Mesenchymal stem cell (in vitro differentiated cells and primary cell): ENCODE measurements at regions not wholly inside any gene's neighbourhood (a gene's known extent, or its start where the extent isn't known, plus 50 kb on each side); places are given as distances from the start of the nearest gene placed in this dataset.
"Not testable (repeated sequence)": the region's sequence is repeated elsewhere in the genome, so short reads cannot be mapped to it uniquely, and the experiment has no call there.

Source experiments
- DNase-seq: peaks from one replicate; pipeline ENCODE4 v3.0.0-alpha.2; 2013
- H2AFZ ChIP-seq: one replicate; pipeline ENCODE4 v1.6.1; 2013; ENCODE audit warnings: low read depth, mild to moderate bottlenecking, control low read depth, inconsistent platforms, low read length, moderate library complexity
- H2AK5ac ChIP-seq: 2 replicates; pipeline ENCODE4 v1.6.1; 2013; ENCODE audit warnings: low read length, moderate library complexity, mild to moderate bottlenecking, inconsistent platforms; ENCODE audit not compliant: severe bottlenecking
- H2BK120ac ChIP-seq: one replicate; pipeline ENCODE4 v1.6.1; 2013; ENCODE audit warnings: low read depth, mild to moderate bottlenecking, inconsistent platforms, low read length, moderate library complexity
- H2BK12ac ChIP-seq, 2 experiments: one replicate each; pipeline ENCODE4 v1.6.1; 2013; ENCODE audit warnings: inconsistent platforms in 2 of 2, low read length in 2 of 2, mild to moderate bottlenecking in 2 of 2, moderate library complexity in 2 of 2, control low read depth in 1 of 2
- H2BK15ac ChIP-seq: one replicate; pipeline ENCODE4 v1.6.1; 2013; ENCODE audit warnings: mild to moderate bottlenecking, low read depth, inconsistent platforms; ENCODE audit not compliant: poor library complexity, severe bottlenecking
- H2BK5ac ChIP-seq: 2 replicates; pipeline ENCODE4 v1.6.1; 2013; ENCODE audit warnings: low read depth, mild to moderate bottlenecking, low read length, control low read depth, inconsistent platforms; ENCODE audit not compliant: poor library complexity, severe bottlenecking
- H3K14ac ChIP-seq, 2 experiments: one replicate each; pipeline ENCODE4 v1.6.1; 2013; ENCODE audit warnings: inconsistent platforms in 2 of 2, low read length in 2 of 2, control low read depth in 1 of 2, mild to moderate bottlenecking in 1 of 2, moderate library complexity in 1 of 2
- H3K18ac ChIP-seq, 2 experiments: one replicate each; pipeline ENCODE4 v1.6.1; 2013; ENCODE audit warnings: inconsistent platforms in 2 of 2, low read length in 2 of 2, control low read depth in 1 of 2, low read depth in 1 of 2, mild to moderate bottlenecking in 1 of 2
- H3K23ac ChIP-seq, 2 experiments: one replicate each; pipeline ENCODE4 v1.6.1; 2013; ENCODE audit warnings: inconsistent platforms in 2 of 2, low read length in 2 of 2, mild to moderate bottlenecking in 2 of 2, moderate library complexity in 2 of 2, control low read depth in 1 of 2
- H3K27ac ChIP-seq: 2 replicates; pipeline ENCODE4 v1.5.1; 2013; ENCODE audit warnings: mild to moderate bottlenecking, moderate library complexity, low read length, control low read depth, inconsistent platforms; ENCODE audit not compliant: poor library complexity, severe bottlenecking
- H3K27me3 ChIP-seq, 2 experiments: 2 replicates each; pipeline versions ENCODE4 v1.6.1 to v1.7.0; 2013; ENCODE audit warnings: low read length in 2 of 2, mild to moderate bottlenecking in 2 of 2, moderate library complexity in 2 of 2, control low read depth in 1 of 2, inconsistent platforms in 1 of 2; ENCODE audit not compliant: control insufficient read depth in 1 of 2, insufficient read depth in 1 of 2
- H3K36me3 ChIP-seq, 2 experiments: 2 replicates each; pipeline versions ENCODE4 v1.6.1 to v1.7.0; 2013; ENCODE audit warnings: low read length in 2 of 2, control low read depth in 1 of 2, inconsistent platforms in 1 of 2, low read depth in 1 of 2, mild to moderate bottlenecking in 1 of 2; ENCODE audit not compliant: insufficient read depth in 2 of 2, control insufficient read depth in 1 of 2
- H3K4ac ChIP-seq, 2 experiments: one replicate each; pipeline ENCODE4 v1.6.1; 2013; ENCODE audit warnings: inconsistent platforms in 2 of 2, low read length in 2 of 2, mild to moderate bottlenecking in 2 of 2, moderate library complexity in 2 of 2, control low read depth in 1 of 2, low read depth in 1 of 2
- H3K4me1 ChIP-seq: 2 replicates; pipeline ENCODE4 v1.6.1; 2013; ENCODE audit warnings: low read depth, low read length, control low read depth; ENCODE audit not compliant: control insufficient read depth, insufficient read depth
- H3K4me2 ChIP-seq: 2 replicates; pipeline ENCODE4 v1.6.1; 2013; ENCODE audit warnings: low read length, mild to moderate bottlenecking, inconsistent platforms; ENCODE audit not compliant: poor library complexity, severe bottlenecking
- H3K4me3 ChIP-seq, 2 experiments: 2 replicates each; pipeline versions ENCODE4 v1.5.1 to v1.7.0; 2013; ENCODE audit warnings: low read length in 2 of 2, mild to moderate bottlenecking in 2 of 2, control low read depth in 1 of 2, low read depth in 1 of 2; ENCODE audit not compliant: insufficient read depth in 1 of 2
- H3K79me1 ChIP-seq: replicated peaks from 2 replicates; pipeline ENCODE4 v1.6.1; 2013; ENCODE audit warnings: mild to moderate bottlenecking, control low read depth, low read length, inconsistent platforms; ENCODE audit not compliant: poor library complexity, severe bottlenecking
- H3K9ac ChIP-seq: 2 replicates; pipeline ENCODE4 v1.7.0; 2013; ENCODE audit warnings: mild to moderate bottlenecking, low read length, moderate library complexity
- H3K9me3 ChIP-seq: 2 replicates; pipeline ENCODE4 v1.7.0; 2013; ENCODE audit warnings: mild to moderate bottlenecking, low read length; ENCODE audit not compliant: control insufficient read depth
- H4K8ac ChIP-seq: one replicate; pipeline ENCODE4 v1.6.1; 2013; ENCODE audit warnings: inconsistent platforms, mild to moderate bottlenecking, low read length, moderate library complexity
- H4K91ac ChIP-seq: one replicate; pipeline ENCODE4 v1.6.1; 2013; ENCODE audit warnings: mild to moderate bottlenecking, low read length, inconsistent platforms
- WGBS: methylation state at CpG from one replicate; pipeline ENCODE4 v1.1.7; 2013; ENCODE audit warnings: mixed read lengths; 5-methylcytosine and 5-hydroxymethylcytosine counted together

GRCh38 chr7:54946764-54947163 lies 72.1 kb upstream of the EGFR start:
- no peaks in the 10 kb centered on the region for H3K27me3 ChIP-seq
- H3K36me3 ChIP-seq: no peaks in the 10 kb centered on the region
- H3K9me3 ChIP-seq: no peaks in the 10 kb centered on the region
- H3K4me3 ChIP-seq: no peak overlapping the region
- no peak overlapping the region for H2BK12ac ChIP-seq
- WGBS: 80% methylated on average over 3 of the region's 3 CpGs
- H3K27ac ChIP-seq: no peak overlapping the region
- H3K4me1 ChIP-seq: no peaks in the 10 kb centered on the region
- no peak overlapping the region for H3K4ac ChIP-seq
- DNase-seq: no peak
- no peak overlapping the region for H2BK15ac ChIP-seq
- H3K4me2 ChIP-seq: no peak overlapping the region
- no peaks in the 10 kb centered on the region for H3K79me1 ChIP-seq
- H4K91ac ChIP-seq: no peak overlapping the region
- no peak overlapping the region for H2BK5ac ChIP-seq
- no peak overlapping the region for H4K8ac ChIP-seq
- H2AK5ac ChIP-seq: no peak overlapping the region
- H2BK120ac ChIP-seq: no peak overlapping the region
- H3K14ac ChIP-seq: no peak overlapping the region
- no peak overlapping the region for H3K23ac ChIP-seq
- no peak overlapping the region for H2AFZ ChIP-seq
- H3K18ac ChIP-seq: no peak overlapping the region
- H3K9ac ChIP-seq: no peak overlapping the region

- no peak overlapping the region for H3K18ac ChIP-seq
- H3K4me2 ChIP-seq: no peak overlapping the region
- no peak overlapping the region for H3K4me3 ChIP-seq
- 94% methylated on average over 2 of the region's 4 CpGs for WGBS
- no peak overlapping the region for H3K14ac ChIP-seq
- H2BK15ac ChIP-seq: no peak overlapping the region
- H2BK5ac ChIP-seq: no peak overlapping the region
- H3K36me3 ChIP-seq: no peaks in the 10 kb centered on the region
- H3K4ac ChIP-seq: no peak overlapping the region
- H3K9me3 ChIP-seq: no peaks in the 10 kb centered on the region
- H3K27ac ChIP-seq: no peak overlapping the region
- no peak for DNase-seq
- H2AK5ac ChIP-seq: no peak overlapping the region
- no peak overlapping the region for H3K23ac ChIP-seq
- H3K9ac ChIP-seq: no peak overlapping the region
- no peak overlapping the region for H4K91ac ChIP-seq
- no peak overlapping the region for H2AFZ ChIP-seq
- H3K4me1 ChIP-seq: no peaks in the 10 kb centered on the region
- H2BK12ac ChIP-seq: no peak overlapping the region
- H3K79me1 ChIP-seq: no peaks in the 10 kb centered on the region
- H3K27me3 ChIP-seq: no peaks in the 10 kb centered on the region
- H2BK120ac ChIP-seq: no peak overlapping the region
- H4K8ac ChIP-seq: no peak overlapping the region
Measured at GRCh38 chr7:54947266-54947665, 71.6 kb upstream of the EGFR start.

- not testable (repeated sequence) for H2BK5ac ChIP-seq, H3K9ac ChIP-seq, H3K36me3 ChIP-seq, H3K23ac ChIP-seq, DNase-seq, H2AFZ ChIP-seq, H3K4ac ChIP-seq, H3K27ac ChIP-seq, H3K18ac ChIP-seq, H3K4me2 ChIP-seq, H3K4me1 ChIP-seq, H2BK15ac ChIP-seq, H3K4me3 ChIP-seq, H2BK120ac ChIP-seq, H3K9me3 ChIP-seq, H2AK5ac ChIP-seq, H3K14ac ChIP-seq, H4K91ac ChIP-seq, H4K8ac ChIP-seq, H3K27me3 ChIP-seq, H2BK12ac ChIP-seq, H3K79me1 ChIP-seq
- 100% methylated on average over 1 of the region's 1 CpG for WGBS
Measured at GRCh38 chr7:54949514-54949913, 69.3 kb upstream of the EGFR start.

- no peak overlapping the region for H3K4ac ChIP-seq
- H3K18ac ChIP-seq: no peak overlapping the region
- H2AK5ac ChIP-seq: no peak overlapping the region
- H3K79me1 ChIP-seq: no peaks in the 10 kb centered on the region
- no peak overlapping the region for H3K4me2 ChIP-seq
- no peaks in the 10 kb centered on the region for H3K27me3 ChIP-seq
- H2BK5ac ChIP-seq: no peak overlapping the region
- peaks cover 3% of the 10 kb centered on the region for H3K4me1 ChIP-seq
- H3K23ac ChIP-seq: no peak overlapping the region
- no peak overlapping the region for H4K91ac ChIP-seq
- no peak overlapping the region for H2BK120ac ChIP-seq
- no peaks in the 10 kb centered on the region for H3K36me3 ChIP-seq
- H3K27ac ChIP-seq: no peak overlapping the region
- H2AFZ ChIP-seq: no peak overlapping the region
- H2BK12ac ChIP-seq: no peak overlapping the region
- no peak overlapping the region for H3K4me3 ChIP-seq
- H3K9me3 ChIP-seq: no peaks in the 10 kb centered on the region
- no peak for DNase-seq
- H2BK15ac ChIP-seq: no peak overlapping the region
- no peak overlapping the region for H4K8ac ChIP-seq
- no peak overlapping the region for H3K9ac ChIP-seq
- WGBS: no CpG with 5 or more reads among the region's 2 CpGs
- H3K14ac ChIP-seq: no peak overlapping the region
Measured at GRCh38 chr7:54955296-54955695, 63.5 kb upstream of the EGFR start.
